Astrocyte (in vitro differentiated cells and primary cell): ENCODE measurements at regions not wholly inside any gene's neighbourhood (a gene's known extent, or its start where the extent isn't known, plus 50 kb on each side); places are given as distances from the start of the nearest gene placed in this dataset.

Source experiments
- CTCF ChIP-seq: IDR thresholded peaks from 2 replicates; pipeline ENCODE4 v1.5.1; 2011; ENCODE audit warnings: low read depth, mild to moderate bottlenecking, inconsistent platforms, low read length, moderate library complexity; ENCODE audit not compliant: insufficient read depth
- EZH2 ChIP-seq: IDR thresholded peaks from 2 replicates; pipeline ENCODE4 v1.6.1; 2012; ENCODE audit warnings: mild to moderate bottlenecking, low read length, inconsistent platforms; ENCODE audit not compliant: insufficient read depth

- no peak for TF ChIP-seq CTCF
- TF ChIP-seq EZH2, result no peak
Observed at GRCh38 chr5:116663081-116663480, 88.5 kb upstream of the SEMA6A start.
